Neural cell (in vitro differentiated cells): ENCODE measurements at regions not wholly inside any gene's neighbourhood (a gene's known extent, or its start where the extent isn't known, plus 50 kb on each side); places are given as distances from the start of the nearest gene placed in this dataset.

Source experiments
- H2AFZ ChIP-seq: fragments of 200-600, 300-800 bp; sonication (generic), shearing (Covaris generic); 2 replicates; pipeline ENCODE4 v1.6.0; 2014; ENCODE audit warnings: low read depth, mild to moderate bottlenecking, antibody characterized with exemption, low read length, moderate library complexity
- H3F3A ChIP-seq: fragments of 200-600 bp; shearing (Covaris generic); 2 replicates; pipeline ENCODE4 v1.6.1; 2016; ENCODE audit warnings: mild to moderate bottlenecking, moderate library complexity, mixed read lengths, antibody characterized with exemption, low read length; ENCODE audit not compliant: insufficient read depth, poor library complexity, severe bottlenecking
- H3K27ac ChIP-seq: fragments of 200-600, 300-800 bp; sonication (generic), shearing (Covaris generic); 2 replicates; pipeline ENCODE4 v1.5.1; 2014; ENCODE audit warnings: mild to moderate bottlenecking, low read length, moderate library complexity
- H3K27me3 ChIP-seq: fragments of 300-800, 200-600 bp; sonication (generic), shearing (Covaris generic); 2 replicates; pipeline ENCODE4 v1.6.0; 2014; ENCODE audit warnings: mild to moderate bottlenecking, low read depth, low read length, moderate library complexity; ENCODE audit not compliant: insufficient read depth
- H3K36me3 ChIP-seq: fragments of 300-800, 200-600 bp; sonication (generic), shearing (Covaris generic); 2 replicates; pipeline ENCODE4 v1.5.1; 2014; ENCODE audit warnings: mild to moderate bottlenecking, antibody characterized with exemption, low read length, moderate library complexity; ENCODE audit not compliant: insufficient read depth
- H3K4me2 ChIP-seq: fragments of 300-800, 200-600 bp; sonication (generic), shearing (Covaris generic); 2 replicates; pipeline ENCODE4 v1.6.0; 2014; ENCODE audit warnings: mild to moderate bottlenecking, low read length
- H3K4me3 ChIP-seq: fragments of 300-800, 200-600 bp; sonication (generic), shearing (Covaris generic); 2 replicates; pipeline ENCODE4 v1.5.1; 2014; ENCODE audit warnings: mild to moderate bottlenecking, low read length, moderate library complexity
- H3K79me2 ChIP-seq: fragments of 200-600 bp; shearing (Covaris generic); replicated peaks from 2 replicates; pipeline ENCODE4 v1.6.0; 2014; ENCODE audit warnings: mild to moderate bottlenecking, low read length, moderate library complexity; ENCODE audit not compliant: insufficient read depth
- H3K9ac ChIP-seq: fragments of 300-800, 200-600 bp; sonication (generic), shearing (Covaris generic); 2 replicates; pipeline ENCODE4 v1.6.1; 2016; ENCODE audit warnings: mild to moderate bottlenecking, low read length, mixed read lengths
- H3K9me2 ChIP-seq: fragments of 200-600 bp; shearing (Covaris generic); 2 replicates; pipeline ENCODE4 v1.6.1; 2016; ENCODE audit warnings: mild to moderate bottlenecking, low read length, mixed read lengths; ENCODE audit not compliant: insufficient read depth
- H3K9me3 ChIP-seq: fragments of 200-600, 300-800 bp; sonication (generic), shearing (Covaris generic); 2 replicates; pipeline ENCODE4 v1.6.1; 2016; ENCODE audit warnings: mild to moderate bottlenecking, mixed run types, low read length, moderate library complexity, mixed read lengths
- H4K20me1 ChIP-seq: fragments of 200-600 bp; shearing (Covaris generic); 2 replicates; pipeline ENCODE4 v1.6.1; 2016; ENCODE audit warnings: mild to moderate bottlenecking, mixed run types; ENCODE audit not compliant: insufficient read depth
- EP300 ChIP-seq: fragments of 450-650 bp; conservative IDR thresholded peaks from 2 replicates; pipeline ENCODE4 v1.6.1; 2014; ENCODE audit warnings: antibody characterized with exemption, mild to moderate bottlenecking, moderate library complexity; ENCODE audit not compliant: poor library complexity, severe bottlenecking
- EZH2 ChIP-seq: fragments of 200-600, 300-800 bp; shearing (Covaris generic), sonication (generic); IDR thresholded peaks from 2 replicates; pipeline ENCODE4 v1.6.1; 2014; ENCODE audit warnings: antibody characterized with exemption, low read length, borderline replicate concordance, mild to moderate bottlenecking; ENCODE audit not compliant: insufficient read depth, poor library complexity, severe bottlenecking
- MXI1 ChIP-seq: fragments of 450-650 bp; conservative IDR thresholded peaks from 2 replicates; pipeline ENCODE4 v1.6.1; 2014; ENCODE audit warnings: antibody characterized with exemption, mild to moderate bottlenecking; ENCODE audit not compliant: poor library complexity, severe bottlenecking
- POLR2AphosphoS5 ChIP-seq: IDR thresholded peaks from 2 replicates; pipeline ENCODE4 v1.6.1; 2012
- RAD21 ChIP-seq: fragments of 450-650 bp; conservative IDR thresholded peaks from 2 replicates; pipeline ENCODE4 v1.6.1; 2014; ENCODE audit warnings: antibody characterized with exemption, mild to moderate bottlenecking, moderate library complexity
- REST ChIP-seq: IDR thresholded peaks from 2 replicates; pipeline ENCODE4 v1.6.1; 2012; ENCODE audit warnings: borderline replicate concordance
- SMC3 ChIP-seq: fragments of 450-650 bp; conservative IDR thresholded peaks from 2 replicates; pipeline ENCODE4 v1.6.1; 2014; ENCODE audit warnings: antibody characterized with exemption, mild to moderate bottlenecking, moderate library complexity; ENCODE audit not compliant: poor library complexity
- TAF1 ChIP-seq: IDR thresholded peaks from 2 replicates; pipeline ENCODE4 v1.6.1; 2012; ENCODE audit warnings: low read depth
- TF ChIP-seq, protein P1 (sequence below): fragments of 450-650 bp; IDR thresholded peaks from 2 replicates; pipeline ENCODE4 v1.5.1; 2014; ENCODE audit warnings: antibody characterized with exemption, mild to moderate bottlenecking, moderate library complexity; ENCODE audit not compliant: poor library complexity, severe bottlenecking

- no peak for TF ChIP-seq SMC3
- TF ChIP-seq RAD21: no peak
- TF ChIP-seq TAF1: no peak
These were observed 72.0 kb upstream of the RAB6C start (continued) for GRCh38 chr2:129907256-129907998.

DNA sequence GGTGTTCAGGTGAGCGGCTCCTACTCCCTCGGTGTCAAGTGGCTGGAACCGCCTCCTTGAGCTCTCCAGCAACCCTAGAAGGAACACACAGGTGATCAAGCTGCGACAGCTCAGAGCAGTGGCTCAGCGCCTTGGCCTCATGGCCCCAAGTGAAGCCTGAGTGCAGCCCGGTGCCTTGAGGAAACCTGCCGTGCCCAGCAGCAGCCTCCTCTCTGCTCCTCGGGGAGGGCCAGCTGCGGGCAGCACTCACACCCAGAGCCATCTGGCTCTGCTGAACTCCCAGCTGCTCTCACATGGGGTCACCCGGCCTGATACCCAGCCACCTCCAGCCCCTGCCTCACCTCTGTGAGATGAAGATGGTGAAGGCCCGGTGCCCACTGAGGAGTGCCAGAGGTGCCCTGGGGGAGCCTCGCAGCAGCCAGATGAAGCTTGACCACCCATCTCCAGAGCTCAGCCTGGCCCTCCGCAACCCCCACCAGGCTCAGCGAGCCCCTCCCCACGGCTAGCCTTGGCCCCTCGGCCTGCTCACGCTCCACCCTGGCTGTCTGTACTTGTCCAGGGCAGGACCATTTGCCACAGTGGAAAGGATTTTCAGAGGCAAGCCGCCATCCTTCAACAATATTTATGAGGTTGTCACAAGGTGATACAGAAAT lies 70.6 kb upstream of the RAB6C start:
- H4K20me1 ChIP-seq: no peaks in the 10 kb centered on the region
- H2AFZ ChIP-seq: no peak overlapping the region
- H3K27me3 ChIP-seq: no peaks in the 10 kb centered on the region
- H3K9ac ChIP-seq: no peak overlapping the region
- no peaks in the 10 kb centered on the region for H3K36me3 ChIP-seq
- no peak overlapping the region for H3K4me3 ChIP-seq
- no peaks in the 10 kb centered on the region for H3F3A ChIP-seq
- TF ChIP-seq RAD21: no peak
- no peak for TF ChIP-seq EP300
- no peak for TF ChIP-seq MXI1
- no peak for TF ChIP-seq SMC3
- TF ChIP-seq TAF1: no peak
- no peak overlapping the region for H3K27ac ChIP-seq
- H3K9me3 ChIP-seq: no peaks in the 10 kb centered on the region
- H3K79me2 ChIP-seq: no peaks in the 10 kb centered on the region
- H3K4me2 ChIP-seq: no peak overlapping the region
- no peaks in the 10 kb centered on the region for H3K9me2 ChIP-seq

GRCh38 chr2:129909651-129910418 lies 69.6 kb upstream of the RAB6C start:
- Histone ChIP-seq H2AFZ (no peak overlapping the region), H3K36me3 (no peaks in the 10 kb centered on the region), H3K4me3 (no peak overlapping the region), H3K27ac (no peak overlapping the region), H3K79me2 (no peaks in the 10 kb centered on the region), H3F3A (no peaks in the 10 kb centered on the region), H3K9ac (no peak overlapping the region), H4K20me1 (no peaks in the 10 kb centered on the region), H3K4me2 (no peak overlapping the region), H3K9me3 (no peaks in the 10 kb centered on the region), H3K27me3 (no peaks in the 10 kb centered on the region), H3K9me2 (no peaks in the 10 kb centered on the region)
- TF ChIP-seq TAF1 (no peak), REST (no peak), MXI1 (no peak), POLR2AphosphoS5 (no peak), SMC3 (no peak), EZH2 (no peak), RAD21 (no peak), EP300 (no peak)
- TF ChIP-seq, protein P1, sequence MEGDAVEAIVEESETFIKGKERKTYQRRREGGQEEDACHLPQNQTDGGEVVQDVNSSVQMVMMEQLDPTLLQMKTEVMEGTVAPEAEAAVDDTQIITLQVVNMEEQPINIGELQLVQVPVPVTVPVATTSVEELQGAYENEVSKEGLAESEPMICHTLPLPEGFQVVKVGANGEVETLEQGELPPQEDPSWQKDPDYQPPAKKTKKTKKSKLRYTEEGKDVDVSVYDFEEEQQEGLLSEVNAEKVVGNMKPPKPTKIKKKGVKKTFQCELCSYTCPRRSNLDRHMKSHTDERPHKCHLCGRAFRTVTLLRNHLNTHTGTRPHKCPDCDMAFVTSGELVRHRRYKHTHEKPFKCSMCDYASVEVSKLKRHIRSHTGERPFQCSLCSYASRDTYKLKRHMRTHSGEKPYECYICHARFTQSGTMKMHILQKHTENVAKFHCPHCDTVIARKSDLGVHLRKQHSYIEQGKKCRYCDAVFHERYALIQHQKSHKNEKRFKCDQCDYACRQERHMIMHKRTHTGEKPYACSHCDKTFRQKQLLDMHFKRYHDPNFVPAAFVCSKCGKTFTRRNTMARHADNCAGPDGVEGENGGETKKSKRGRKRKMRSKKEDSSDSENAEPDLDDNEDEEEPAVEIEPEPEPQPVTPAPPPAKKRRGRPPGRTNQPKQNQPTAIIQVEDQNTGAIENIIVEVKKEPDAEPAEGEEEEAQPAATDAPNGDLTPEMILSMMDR: no peak
